ENCODE measurements at regions not wholly inside any gene's neighbourhood (a gene's known extent, or its start where the extent isn't known, plus 50 kb on each side); places are given as distances from the start of the nearest gene placed in this dataset.

DNA sequence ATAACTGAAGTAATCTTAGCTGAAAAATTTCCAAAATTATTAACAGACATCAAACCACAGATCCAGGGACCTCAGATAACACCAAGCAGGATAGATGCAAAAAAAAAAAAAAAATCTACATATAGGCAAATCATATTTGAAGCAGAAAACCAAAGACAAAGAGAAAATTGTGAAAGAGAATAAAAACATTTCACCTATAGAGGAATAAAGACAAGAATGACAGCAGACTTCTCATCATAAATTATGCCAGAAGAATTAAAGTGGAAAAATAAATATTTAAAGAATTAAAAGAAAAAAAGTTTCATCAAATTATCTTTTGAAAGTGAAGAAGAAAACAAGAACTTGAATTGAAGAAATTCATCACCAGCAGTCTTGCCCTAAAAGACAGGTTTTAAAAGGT lies 467.5 kb downstream of the GPAM start:
- TF ChIP-seq GATA2 (IDR thresholded peaks at IDR 0.05; ENCODE audit: insufficient read depth, insufficient read length, low read depth, low read length) (no peak), POLR2AphosphoS5 (IDR thresholded peaks at IDR 0.05; ENCODE audit: insufficient read depth, low read depth, low read length) (no peak), POLR2A (IDR thresholded peaks at IDR 0.05; ENCODE audit: low read depth, low read length) (no peak), MYC (IDR thresholded peaks at IDR 0.05; ENCODE audit: low read depth, low read length) (no peak), EZH2 (IDR thresholded peaks at IDR 0.05; ENCODE audit: borderline replicate concordance, low read depth, low read length, severe bottlenecking) (no peak), JUN (IDR thresholded peaks at IDR 0.05; ENCODE audit: borderline replicate concordance, insufficient read depth, insufficient read length, low read depth) (no peak), FOS (IDR thresholded peaks at IDR 0.05; ENCODE audit: borderline replicate concordance, insufficient read depth, low read length) (no peak)
- TF ChIP-seq, protein P1, sequence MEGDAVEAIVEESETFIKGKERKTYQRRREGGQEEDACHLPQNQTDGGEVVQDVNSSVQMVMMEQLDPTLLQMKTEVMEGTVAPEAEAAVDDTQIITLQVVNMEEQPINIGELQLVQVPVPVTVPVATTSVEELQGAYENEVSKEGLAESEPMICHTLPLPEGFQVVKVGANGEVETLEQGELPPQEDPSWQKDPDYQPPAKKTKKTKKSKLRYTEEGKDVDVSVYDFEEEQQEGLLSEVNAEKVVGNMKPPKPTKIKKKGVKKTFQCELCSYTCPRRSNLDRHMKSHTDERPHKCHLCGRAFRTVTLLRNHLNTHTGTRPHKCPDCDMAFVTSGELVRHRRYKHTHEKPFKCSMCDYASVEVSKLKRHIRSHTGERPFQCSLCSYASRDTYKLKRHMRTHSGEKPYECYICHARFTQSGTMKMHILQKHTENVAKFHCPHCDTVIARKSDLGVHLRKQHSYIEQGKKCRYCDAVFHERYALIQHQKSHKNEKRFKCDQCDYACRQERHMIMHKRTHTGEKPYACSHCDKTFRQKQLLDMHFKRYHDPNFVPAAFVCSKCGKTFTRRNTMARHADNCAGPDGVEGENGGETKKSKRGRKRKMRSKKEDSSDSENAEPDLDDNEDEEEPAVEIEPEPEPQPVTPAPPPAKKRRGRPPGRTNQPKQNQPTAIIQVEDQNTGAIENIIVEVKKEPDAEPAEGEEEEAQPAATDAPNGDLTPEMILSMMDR (IDR thresholded peaks at IDR 0.05; ENCODE audit: extremely low read depth in 1 of 2, insufficient read depth in 1 of 2, low read depth in 1 of 2, low read length in 2 of 2): no peak
- TF ChIP-seq, protein P2, sequence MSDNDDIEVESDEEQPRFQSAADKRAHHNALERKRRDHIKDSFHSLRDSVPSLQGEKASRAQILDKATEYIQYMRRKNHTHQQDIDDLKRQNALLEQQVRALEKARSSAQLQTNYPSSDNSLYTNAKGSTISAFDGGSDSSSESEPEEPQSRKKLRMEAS (IDR thresholded peaks at IDR 0.05; ENCODE audit: insufficient read depth, insufficient read length): no peak

Data from endothelial cell of umbilical vein (primary cell).